ENCODE measurements at regions not wholly inside any gene's neighbourhood (a gene's known extent, or its start where the extent isn't known, plus 50 kb on each side); places are given as distances from the start of the nearest gene placed in this dataset.

DNA sequence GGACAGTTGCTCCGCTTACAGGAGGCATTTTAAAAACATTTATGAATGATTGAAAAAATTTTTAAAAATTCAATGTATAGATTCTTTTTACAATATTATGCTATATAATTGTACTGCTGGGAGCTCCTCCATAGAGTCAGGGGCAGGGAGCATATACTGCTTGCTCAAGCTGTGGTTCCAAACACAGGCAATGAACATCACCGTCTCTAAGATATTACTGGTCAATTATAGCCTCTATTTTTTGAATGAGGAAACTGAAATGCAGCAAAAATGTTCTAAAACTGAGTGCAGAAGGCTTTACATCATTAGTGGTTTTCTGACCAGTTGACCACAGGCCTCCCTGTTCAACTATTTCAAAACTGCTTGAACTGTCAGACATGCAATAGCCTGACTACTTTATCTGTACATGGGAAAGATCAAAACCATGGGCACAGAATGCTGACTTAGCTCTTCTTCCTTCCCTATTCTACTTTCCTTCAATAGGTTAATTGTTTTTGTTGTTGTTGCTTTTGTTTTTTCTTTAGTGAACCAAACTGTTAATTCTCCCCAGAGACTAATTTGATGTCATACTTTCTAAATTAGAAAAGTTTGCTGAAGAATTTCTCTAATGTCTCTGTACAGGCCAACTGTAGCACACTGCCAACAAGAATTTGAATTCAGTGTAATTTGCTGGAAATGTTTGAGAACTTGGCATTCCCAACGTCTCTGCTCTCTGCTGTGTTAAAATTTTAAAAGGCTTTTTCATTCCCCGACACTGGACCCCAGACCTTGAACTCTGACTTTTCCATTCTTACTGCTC, 107.6 kb upstream of the MPDZ start:
- TF ChIP-seq EZH2 (IDR thresholded peaks at IDR 0.05; ENCODE audit: insufficient read depth, poor library complexity, severe bottlenecking) (no peak), EZH2phosphoT487 (IDR thresholded peaks at IDR 0.05; ENCODE audit: insufficient read depth, low read depth) (peak; percentile 87)
- Histone ChIP-seq H3F3A (ENCODE audit: insufficient read depth) (peaks cover 30% of the 10 kb centered on the region), H2AFZ (0 out of 2 replicates have a peak overlapping the region, but pooled peaks have one; percentile 3), H3K9ac (peak overlapping the region; percentile 61), H3K9me3 (ENCODE audit: low read depth) (no peaks in the 10 kb centered on the region), H3K4me2 (ENCODE audit: unreplicated experiment) (peak overlapping the region; percentile 40), H3K79me2 (ENCODE audit: insufficient read depth) (no peaks in the 10 kb centered on the region), H3K27ac (peak overlapping the region; percentile 91), H3K27me3 (replicated peaks; ENCODE audit: insufficient read depth) (no peaks in the 10 kb centered on the region), H3K36me3 (ENCODE audit: low read depth) (no peaks in the 10 kb centered on the region), H3K9me2 (ENCODE audit: insufficient read depth) (no peaks in the 10 kb centered on the region), H4K20me1 (ENCODE audit: insufficient read depth) (no peaks in the 10 kb centered on the region), H3K4me3 (0 out of 2 replicates have a peak overlapping the region, but pooled peaks have one; percentile 5), H3K4me1 (ENCODE audit: insufficient read depth) (peaks cover 38% of the 10 kb centered on the region)
- peak; percentile 87 for DNase-seq
- in situ Hi-C loops (cut with MboI): no loop called here
- 15 to 25% methylated on average over 4 of the region's 4 CpGs for WGBS, 2 experiments (ENCODE audit: low coverage in 1 of 2, low lambda C conversion rate in 2 of 2, missing lambda C conversion rate in 2 of 2)

GRCh38 chr9:13386316-13386715, 106.8 kb upstream of the MPDZ start:
- WGBS, 2 experiments (ENCODE audit: low coverage in 1 of 2, low lambda C conversion rate in 2 of 2, missing lambda C conversion rate in 2 of 2): 44 to 52% methylated on average over 2 of the region's 2 CpGs
- H3K27ac ChIP-seq: peak overlapping the region; percentile 91

DNA sequence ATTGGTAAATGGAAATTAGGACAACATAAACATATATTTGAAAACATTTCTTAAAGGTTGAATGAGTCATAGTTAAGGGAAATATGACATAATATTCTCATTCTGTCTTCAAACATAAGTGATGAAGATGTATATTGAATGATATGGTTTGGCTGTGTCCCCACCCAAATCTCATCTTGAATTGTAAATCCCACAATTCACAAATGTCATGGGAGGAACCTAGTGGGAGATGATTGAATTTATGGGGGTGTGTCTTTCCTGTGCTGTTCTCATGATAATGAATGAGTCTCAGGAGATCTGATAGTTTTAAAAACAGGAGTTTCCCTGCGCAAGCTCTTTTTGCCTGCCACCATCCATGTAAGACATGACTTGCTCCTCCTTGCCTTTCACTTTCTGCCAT, 104.4 kb upstream of the MPDZ start:
- Histone ChIP-seq H2AFZ (no peak overlapping the region), H3K4me3 (no peak overlapping the region), H3K4me1 (ENCODE audit: insufficient read depth) (peaks cover 37% of the 10 kb centered on the region), H3K27ac (no peak overlapping the region), H3K4me2 (ENCODE audit: unreplicated experiment) (no peak overlapping the region), H3K27me3 (replicated peaks; ENCODE audit: insufficient read depth) (no peaks in the 10 kb centered on the region), H3K36me3 (ENCODE audit: low read depth) (no peaks in the 10 kb centered on the region), H4K20me1 (ENCODE audit: insufficient read depth) (no peaks in the 10 kb centered on the region), H3K9me2 (ENCODE audit: insufficient read depth) (no peaks in the 10 kb centered on the region), H3K79me2 (ENCODE audit: insufficient read depth) (no peaks in the 10 kb centered on the region), H3F3A (ENCODE audit: insufficient read depth) (peaks cover 27% of the 10 kb centered on the region), H3K9me3 (ENCODE audit: low read depth) (no peaks in the 10 kb centered on the region), H3K9ac (no peak overlapping the region)
- no peak for DNase-seq
- TF ChIP-seq EZH2phosphoT487 (IDR thresholded peaks at IDR 0.05; ENCODE audit: insufficient read depth, low read depth): no peak
- TF ChIP-seq EZH2 (IDR thresholded peaks at IDR 0.05; ENCODE audit: insufficient read depth, poor library complexity, severe bottlenecking): no peak
- 94 to 100% methylated on average over 1 of the region's 1 CpG for WGBS, 2 experiments (ENCODE audit: low coverage in 1 of 2, low lambda C conversion rate in 2 of 2, missing lambda C conversion rate in 2 of 2)
- in situ Hi-C loops (cut with MboI): no loop called here

More at GRCh38 chr9:13386316-13386715, 106.8 kb upstream of the MPDZ start:
- H3K79me2 ChIP-seq (ENCODE audit: insufficient read depth): no peaks in the 10 kb centered on the region
- peak overlapping the region; percentile 40 for H3K4me2 ChIP-seq (ENCODE audit: unreplicated experiment)
- TF ChIP-seq EZH2phosphoT487 (IDR thresholded peaks at IDR 0.05; ENCODE audit: insufficient read depth, low read depth): no peak
- TF ChIP-seq EZH2 (IDR thresholded peaks at IDR 0.05; ENCODE audit: insufficient read depth, poor library complexity, severe bottlenecking): no peak
- in situ Hi-C loops (cut with MboI): no loop called here
- no peaks in the 10 kb centered on the region for H3K27me3 ChIP-seq (replicated peaks; ENCODE audit: insufficient read depth)
- no peaks in the 10 kb centered on the region for H4K20me1 ChIP-seq (ENCODE audit: insufficient read depth)
- no peaks in the 10 kb centered on the region for H3K9me3 ChIP-seq (ENCODE audit: low read depth)
- H3F3A ChIP-seq (ENCODE audit: insufficient read depth): peaks cover 30% of the 10 kb centered on the region
- no peaks in the 10 kb centered on the region for H3K9me2 ChIP-seq (ENCODE audit: insufficient read depth)
- H3K4me1 ChIP-seq (ENCODE audit: insufficient read depth): peaks cover 38% of the 10 kb centered on the region
- H3K9ac ChIP-seq: peak overlapping the region; percentile 25
- no peaks in the 10 kb centered on the region for H3K36me3 ChIP-seq (ENCODE audit: low read depth)
- H2AFZ ChIP-seq: no peak overlapping the region
- no peak for DNase-seq
- H3K4me3 ChIP-seq: no peak overlapping the region

- H2AFZ ChIP-seq: no peak overlapping the region
- TF ChIP-seq EZH2 (IDR thresholded peaks at IDR 0.05; ENCODE audit: insufficient read depth, poor library complexity, severe bottlenecking): no peak
- no peak for TF ChIP-seq EZH2phosphoT487 (IDR thresholded peaks at IDR 0.05; ENCODE audit: insufficient read depth, low read depth)
- H3K36me3 ChIP-seq (ENCODE audit: low read depth): no peaks in the 10 kb centered on the region
- no peaks in the 10 kb centered on the region for H3K9me3 ChIP-seq (ENCODE audit: low read depth)
- no peak for DNase-seq
- H3K9ac ChIP-seq: no peak overlapping the region
- 75 to 76% methylated on average over 1 of the region's 1 CpG for WGBS, 2 experiments (ENCODE audit: low coverage in 1 of 2, low lambda C conversion rate in 2 of 2, missing lambda C conversion rate in 2 of 2)
- no peaks in the 10 kb centered on the region for H4K20me1 ChIP-seq (ENCODE audit: insufficient read depth)
- no peaks in the 10 kb centered on the region for H3K27me3 ChIP-seq (replicated peaks; ENCODE audit: insufficient read depth)
- in situ Hi-C loops (cut with MboI): no loop called here
- no peak overlapping the region for H3K27ac ChIP-seq
- no peak overlapping the region for H3K4me3 ChIP-seq
- H3K9me2 ChIP-seq (ENCODE audit: insufficient read depth): no peaks in the 10 kb centered on the region
- no peaks in the 10 kb centered on the region for H3K79me2 ChIP-seq (ENCODE audit: insufficient read depth)
- H3F3A ChIP-seq (ENCODE audit: insufficient read depth): peaks cover 20% of the 10 kb centered on the region
- no peak overlapping the region for H3K4me2 ChIP-seq (ENCODE audit: unreplicated experiment)
- H3K4me1 ChIP-seq (ENCODE audit: insufficient read depth): peaks cover 36% of the 10 kb centered on the region
Measured at GRCh38 chr9:13383216-13383615, 103.7 kb upstream of the MPDZ start.

Measured in GM23248 (cell line).